DOHH2 (cell line): ENCODE measurements at regions not wholly inside any gene's neighbourhood (a gene's known extent, or its start where the extent isn't known, plus 50 kb on each side); places are given as distances from the start of the nearest gene placed in this dataset.

Experiments
- EZH2phosphoT487 ChIP-seq: fragments of 200-600 bp; sonication (generic); IDR thresholded peaks from 2 replicates; pipeline ENCODE4 v1.6.1; 2017; ENCODE audit warnings: borderline replicate concordance, mild to moderate bottlenecking, antibody characterized with exemption, low read length, moderate library complexity, mixed read lengths
- TF ChIP-seq, protein P1 (sequence below): fragments of 200-600 bp; sonication (generic); IDR thresholded peaks from one replicate; pipeline ENCODE4 v1.5.1; 2014; ENCODE audit warnings: antibody characterized with exemption, mild to moderate bottlenecking, low read depth, low read length; ENCODE audit not compliant: poor library complexity, severe bottlenecking

DNA sequence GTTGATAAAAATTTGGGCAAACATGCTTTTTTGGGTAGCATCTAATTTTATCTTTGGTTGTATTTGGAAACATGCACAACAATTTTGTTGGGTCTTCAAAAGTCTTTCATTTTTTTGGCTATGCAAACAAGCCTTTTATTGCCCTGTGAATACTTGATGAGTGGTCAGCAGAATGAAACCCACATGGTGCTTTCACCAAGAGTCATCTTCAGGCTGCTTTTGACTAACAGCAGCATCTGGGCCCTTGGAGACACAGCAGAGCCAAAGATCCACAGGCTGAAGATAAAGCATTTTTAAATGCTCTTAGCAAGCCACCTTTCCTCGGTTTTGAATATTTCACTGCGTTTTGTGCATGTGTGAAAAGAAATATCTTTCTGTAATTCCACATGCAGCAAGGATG lies 154.9 kb downstream of the FGF9 start:
- TF ChIP-seq, protein P1, sequence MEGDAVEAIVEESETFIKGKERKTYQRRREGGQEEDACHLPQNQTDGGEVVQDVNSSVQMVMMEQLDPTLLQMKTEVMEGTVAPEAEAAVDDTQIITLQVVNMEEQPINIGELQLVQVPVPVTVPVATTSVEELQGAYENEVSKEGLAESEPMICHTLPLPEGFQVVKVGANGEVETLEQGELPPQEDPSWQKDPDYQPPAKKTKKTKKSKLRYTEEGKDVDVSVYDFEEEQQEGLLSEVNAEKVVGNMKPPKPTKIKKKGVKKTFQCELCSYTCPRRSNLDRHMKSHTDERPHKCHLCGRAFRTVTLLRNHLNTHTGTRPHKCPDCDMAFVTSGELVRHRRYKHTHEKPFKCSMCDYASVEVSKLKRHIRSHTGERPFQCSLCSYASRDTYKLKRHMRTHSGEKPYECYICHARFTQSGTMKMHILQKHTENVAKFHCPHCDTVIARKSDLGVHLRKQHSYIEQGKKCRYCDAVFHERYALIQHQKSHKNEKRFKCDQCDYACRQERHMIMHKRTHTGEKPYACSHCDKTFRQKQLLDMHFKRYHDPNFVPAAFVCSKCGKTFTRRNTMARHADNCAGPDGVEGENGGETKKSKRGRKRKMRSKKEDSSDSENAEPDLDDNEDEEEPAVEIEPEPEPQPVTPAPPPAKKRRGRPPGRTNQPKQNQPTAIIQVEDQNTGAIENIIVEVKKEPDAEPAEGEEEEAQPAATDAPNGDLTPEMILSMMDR = no peak
- no peak for TF ChIP-seq EZH2phosphoT487
